ENCODE measurements at regions not wholly inside any gene's neighbourhood (a gene's known extent, or its start where the extent isn't known, plus 50 kb on each side); places are given as distances from the start of the nearest gene placed in this dataset.

- TF ChIP-seq, protein P1, sequence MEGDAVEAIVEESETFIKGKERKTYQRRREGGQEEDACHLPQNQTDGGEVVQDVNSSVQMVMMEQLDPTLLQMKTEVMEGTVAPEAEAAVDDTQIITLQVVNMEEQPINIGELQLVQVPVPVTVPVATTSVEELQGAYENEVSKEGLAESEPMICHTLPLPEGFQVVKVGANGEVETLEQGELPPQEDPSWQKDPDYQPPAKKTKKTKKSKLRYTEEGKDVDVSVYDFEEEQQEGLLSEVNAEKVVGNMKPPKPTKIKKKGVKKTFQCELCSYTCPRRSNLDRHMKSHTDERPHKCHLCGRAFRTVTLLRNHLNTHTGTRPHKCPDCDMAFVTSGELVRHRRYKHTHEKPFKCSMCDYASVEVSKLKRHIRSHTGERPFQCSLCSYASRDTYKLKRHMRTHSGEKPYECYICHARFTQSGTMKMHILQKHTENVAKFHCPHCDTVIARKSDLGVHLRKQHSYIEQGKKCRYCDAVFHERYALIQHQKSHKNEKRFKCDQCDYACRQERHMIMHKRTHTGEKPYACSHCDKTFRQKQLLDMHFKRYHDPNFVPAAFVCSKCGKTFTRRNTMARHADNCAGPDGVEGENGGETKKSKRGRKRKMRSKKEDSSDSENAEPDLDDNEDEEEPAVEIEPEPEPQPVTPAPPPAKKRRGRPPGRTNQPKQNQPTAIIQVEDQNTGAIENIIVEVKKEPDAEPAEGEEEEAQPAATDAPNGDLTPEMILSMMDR (IDR thresholded peaks at IDR 0.05; ENCODE audit: low read depth, low read length, missing control alignments) = no peak
- no peak for DNase-seq (ENCODE audit: extremely low read depth, low read depth)
- H3K4me3 ChIP-seq (replicated peaks; ENCODE audit: low read depth, low read length) = no peak overlapping the region
Measured at GRCh38 chr2:151097128-151097527, 164.5 kb downstream of the RBM43 start.

DNA sequence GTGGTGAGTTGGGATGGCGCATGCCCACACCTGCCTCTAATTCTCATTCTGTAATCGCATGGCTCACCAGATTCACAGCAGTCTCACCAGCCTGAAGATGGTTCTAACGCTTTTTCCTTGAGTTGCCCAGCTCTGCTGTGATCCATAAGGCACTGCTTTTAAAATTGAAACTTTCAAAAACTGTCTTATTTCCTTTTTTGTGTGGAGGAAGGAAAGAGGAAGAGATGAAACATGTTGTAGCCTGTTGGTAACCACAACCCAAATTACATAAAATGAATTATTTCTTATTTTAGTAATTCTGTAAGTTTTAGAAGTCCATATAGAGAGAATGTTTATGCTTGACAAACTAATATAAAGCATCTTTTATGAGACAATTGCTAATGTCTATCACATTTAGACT, 165.4 kb downstream of the RBM43 start:
- DNase-seq (ENCODE audit: extremely low read depth, low read depth) = no peak
- no peak overlapping the region for H3K4me3 ChIP-seq (replicated peaks; ENCODE audit: low read depth, low read length)
- TF ChIP-seq, protein P1 (IDR thresholded peaks at IDR 0.05; ENCODE audit: low read depth, low read length, missing control alignments) = no peak

DNA sequence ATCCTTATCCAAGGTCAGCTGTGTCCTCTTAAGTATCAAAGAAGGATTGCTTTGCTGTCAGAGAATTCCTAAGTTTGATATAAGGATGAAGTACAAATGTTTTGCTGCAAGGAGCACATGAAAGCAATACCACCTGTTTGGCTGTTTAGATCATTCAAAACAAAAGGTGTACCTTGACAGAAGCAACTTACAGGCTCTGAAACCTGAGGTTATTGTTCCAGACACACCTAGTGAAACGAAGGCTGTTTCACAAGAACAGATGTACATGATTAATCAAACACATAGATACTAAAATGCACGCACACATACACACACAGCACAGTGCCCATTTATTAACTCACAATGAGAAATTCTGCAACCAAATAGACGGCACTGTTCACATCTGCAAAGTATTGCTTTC, 166.2 kb downstream of the RBM43 start:
- H3K4me3 ChIP-seq (replicated peaks; ENCODE audit: low read depth, low read length) = no peak overlapping the region
- DNase-seq (ENCODE audit: extremely low read depth, low read depth) = no peak
- TF ChIP-seq, protein P1 (IDR thresholded peaks at IDR 0.05; ENCODE audit: low read depth, low read length, missing control alignments) = no peak

DNA sequence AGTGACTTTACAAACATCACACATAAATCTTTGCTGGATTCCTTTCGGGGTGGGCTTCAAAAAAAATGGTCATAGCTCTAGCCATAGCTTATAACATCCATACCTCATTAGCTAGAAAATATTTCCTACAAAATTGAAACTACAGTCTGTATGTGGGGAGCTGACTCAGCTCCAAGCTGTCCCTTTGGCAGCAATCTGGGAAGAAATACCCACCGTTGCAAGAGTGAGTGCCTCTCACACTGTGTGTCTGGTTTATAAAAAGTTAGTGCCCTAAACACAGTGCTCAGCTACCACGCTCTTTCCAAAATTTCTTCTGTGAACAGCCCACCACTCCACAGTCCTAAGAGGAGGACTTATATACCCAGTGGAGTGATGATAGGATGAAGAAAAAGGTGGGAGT, 170.1 kb downstream of the RBM43 start:
- no peak overlapping the region for H3K4me3 ChIP-seq (replicated peaks; ENCODE audit: low read depth, low read length)
- DNase-seq (ENCODE audit: extremely low read depth, low read depth) = no peak
- TF ChIP-seq, protein P1 (IDR thresholded peaks at IDR 0.05; ENCODE audit: low read depth, low read length, missing control alignments) = no peak

GRCh38 chr2:151087377-151087776, 174.3 kb downstream of the RBM43 start:
- TF ChIP-seq, protein P1 (IDR thresholded peaks at IDR 0.05; ENCODE audit: low read depth, low read length, missing control alignments) = no peak
- no peak overlapping the region for H3K4me3 ChIP-seq (replicated peaks; ENCODE audit: low read depth, low read length)
- DNase-seq (ENCODE audit: extremely low read depth, low read depth) = no peak

GRCh38 chr2:151085181-151085611, 176.5 kb downstream of the RBM43 start:
- DNase-seq (ENCODE audit: extremely low read depth, low read depth) = peak; percentile 72
- TF ChIP-seq, protein P1 (IDR thresholded peaks at IDR 0.05; ENCODE audit: low read depth, low read length, missing control alignments) = no peak
- H3K4me3 ChIP-seq (replicated peaks; ENCODE audit: low read depth, low read length) = no peak overlapping the region
